ENCODE measurements at regions not wholly inside any gene's neighbourhood (a gene's known extent, or its start where the extent isn't known, plus 50 kb on each side); places are given as distances from the start of the nearest gene placed in this dataset.
"Not testable (repeated sequence)": the region's sequence is repeated elsewhere in the genome, so short reads cannot be mapped to it uniquely, and the experiment has no call there.

GRCh38 chr9:29432656-29433055 lies 1859.4 kb upstream of the C9orf72 start:
- not testable (repeated sequence) for TF ChIP-seq EP300, POLR2A, CTCF (IDR thresholded peaks at IDR 0.05)

Data from ovary (tissue), 3 donors.